GM19043 (cell line): ENCODE measurements at regions not wholly inside any gene's neighbourhood (a gene's known extent, or its start where the extent isn't known, plus 50 kb on each side); places are given as distances from the start of the nearest gene placed in this dataset.
"Not testable (repeated sequence)": the region's sequence is repeated elsewhere in the genome, so short reads cannot be mapped to it uniquely, and the experiment has no call there.

Experiments
- ATAC-seq: cut with Tn5 transposase; IDR thresholded peaks from one replicate; pipeline ENCODE4 v1.9.1; 2021; ENCODE audit warnings: low read depth; ENCODE audit not compliant: unreplicated experiment

- no peak for ATAC-seq
These were observed 52.0 kb upstream of the GPCPD1 start for GRCh38 chr20:5662769-5663168.

DNA sequence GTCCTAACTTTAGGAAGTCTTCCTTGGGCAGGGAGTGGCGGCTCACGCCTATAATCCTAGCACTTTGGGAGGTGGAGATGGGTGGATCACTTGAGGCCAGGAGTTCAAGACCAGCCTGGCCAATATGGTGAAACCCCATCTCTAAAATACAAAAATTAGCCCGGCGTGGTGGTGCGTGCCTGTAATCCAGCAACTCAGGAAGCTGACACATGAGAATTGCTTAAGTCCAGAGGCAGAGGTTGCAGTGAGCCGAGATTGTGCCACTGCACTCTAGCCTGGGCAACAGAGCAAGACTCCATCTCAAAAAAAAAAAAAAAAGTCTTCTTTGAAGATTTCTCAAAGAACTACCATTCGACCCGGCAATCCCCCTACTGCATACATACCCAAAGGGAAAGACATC lies 50.0 kb upstream of the GPCPD1 start:
- not testable (repeated sequence) for ATAC-seq
